HG03196 (cell line): ENCODE measurements at regions not wholly inside any gene's neighbourhood (a gene's known extent, or its start where the extent isn't known, plus 50 kb on each side); places are given as distances from the start of the nearest gene placed in this dataset.
"Not testable (repeated sequence)": the region's sequence is repeated elsewhere in the genome, so short reads cannot be mapped to it uniquely, and the experiment has no call there.

Experiments used
- ATAC-seq: cut with Tn5 transposase; IDR thresholded peaks from one replicate; pipeline ENCODE4 v1.9.1; 2021; ENCODE audit not compliant: unreplicated experiment

- no peak for ATAC-seq
Measured at GRCh38 chr1:94675373-94675772, 133.8 kb upstream of the F3 start.

GRCh38 chr1:94674876-94675275 lies 133.3 kb upstream of the F3 start:
- ATAC-seq, result no peak

GRCh38 chr1:94672934-94673333 lies 131.4 kb upstream of the F3 start:
- ATAC-seq, result no peak

GRCh38 chr1:94672001-94672400 lies 130.4 kb upstream of the F3 start:
- ATAC-seq, result no peak

GRCh38 chr1:94670273-94670672 lies 128.7 kb upstream of the F3 start:
- ATAC-seq, result no peak

GRCh38 chr1:94669198-94669597 lies 127.6 kb upstream of the F3 start:
- ATAC-seq, result no peak

- ATAC-seq, result no peak
Measured at GRCh38 chr1:94668528-94668927, 127.0 kb upstream of the F3 start.

- ATAC-seq, result no peak
Measured at GRCh38 chr1:94667818-94668217, 126.3 kb upstream of the F3 start.

GRCh38 chr1:94666797-94667196 lies 125.2 kb upstream of the F3 start:
- ATAC-seq, result no peak

GRCh38 chr1:94661431-94661932 lies 119.9 kb upstream of the F3 start:
- no peak for ATAC-seq

- ATAC-seq, result no peak
Measured at GRCh38 chr1:94660994-94661393, 119.4 kb upstream of the F3 start.

- no peak for ATAC-seq
Measured at GRCh38 chr1:94660258-94660657, 118.7 kb upstream of the F3 start.

- not testable (repeated sequence) for ATAC-seq
Measured at GRCh38 chr1:94659202-94659601, 117.6 kb upstream of the F3 start.

- no peak for ATAC-seq
Measured at GRCh38 chr1:94658221-94658620, 116.7 kb upstream of the F3 start.

GRCh38 chr1:94657776-94658175 lies 116.2 kb upstream of the F3 start:
- ATAC-seq, result not testable (repeated sequence)

- no peak for ATAC-seq
Measured at GRCh38 chr1:94656967-94657366, 115.4 kb upstream of the F3 start.

- no peak for ATAC-seq
Measured at GRCh38 chr1:94654919-94655318, 113.4 kb upstream of the F3 start.

GRCh38 chr1:94654459-94654858 lies 112.9 kb upstream of the F3 start:
- no peak for ATAC-seq

- no peak for ATAC-seq
Measured at GRCh38 chr1:94654031-94654430, 112.5 kb upstream of the F3 start.

- ATAC-seq, result no peak
Measured at GRCh38 chr1:94653454-94653853, 111.9 kb upstream of the F3 start.

- no peak for ATAC-seq
Measured at GRCh38 chr1:94651076-94651475, 109.5 kb upstream of the F3 start.

- no peak for ATAC-seq
Measured at GRCh38 chr1:94650301-94650700, 108.7 kb upstream of the F3 start.

- ATAC-seq, result no peak
Measured at GRCh38 chr1:94648225-94649007, 106.9 kb upstream of the F3 start.
